Activated T-helper 1 cell treated with anti-CD3 and anti-CD28 coated beads, Interleukin-12 subunit alpha, Interleukin-12 subunit beta, Interleukin-2, Interleukin-4 antibody, amounts not matched to agents 30 ng/mL and 10 ng/mL and 1 ng/mL, durations not matched to agents 14 hours and 24 hours and 36 hours (primary cell): ENCODE measurements at regions not wholly inside any gene's neighbourhood (a gene's known extent, or its start where the extent isn't known, plus 50 kb on each side); places are given as distances from the start of the nearest gene placed in this dataset.

Source experiments
- DNase-seq: peaks from one replicate; pipeline ENCODE4 v3.0.0; 2021; ENCODE audit warnings: low spot score
- H3K27ac Mint-ChIP-seq: one replicate; pipeline ENCODE4 v1.8.0; 2021; ENCODE audit warnings: mild to moderate bottlenecking, mixed read lengths
- H3K27me3 Mint-ChIP-seq: one replicate; pipeline ENCODE4 v1.8.0; 2022; ENCODE audit warnings: mild to moderate bottlenecking, moderate library complexity, mixed read lengths; ENCODE audit not compliant: insufficient read depth
- H3K36me3 Mint-ChIP-seq: one replicate; pipeline ENCODE4 v1.8.0; 2021; ENCODE audit warnings: low read depth, mixed read lengths
- H3K4me1 Mint-ChIP-seq: one replicate; pipeline ENCODE4 v1.8.0; 2021; ENCODE audit warnings: low read depth, mixed read lengths
- H3K4me3 Mint-ChIP-seq: one replicate; pipeline ENCODE4 v1.8.0; 2021; ENCODE audit warnings: mild to moderate bottlenecking, moderate library complexity, mixed read lengths
- H3K9me3 Mint-ChIP-seq: one replicate; pipeline ENCODE4 v1.8.0; 2021; ENCODE audit warnings: mixed read lengths
- intact Hi-C: fragments of 100-400 bp; cut with micrococcal nuclease; formaldehyde crosslinking; loops from one replicate; pipeline ENCODE4 v1.15.1; 2024

GRCh38 chr2:75792996-75793395, 82.3 kb upstream of the GCFC2 start:
- no peak overlapping the region for H3K4me3 Mint-ChIP-seq

GRCh38 chr2:75792146-75792545, 81.4 kb upstream of the GCFC2 start:
- DNase-seq: no peak
- H3K27me3 Mint-ChIP-seq: peaks cover 4% of the 10 kb centered on the region
- H3K36me3 Mint-ChIP-seq: no peaks in the 10 kb centered on the region
- H3K4me1 Mint-ChIP-seq: no peaks in the 10 kb centered on the region
- intact Hi-C loops: no loop called here
- no peak overlapping the region for H3K27ac Mint-ChIP-seq
- H3K9me3 Mint-ChIP-seq: no peaks in the 10 kb centered on the region
- no peak overlapping the region for H3K4me3 Mint-ChIP-seq

More at GRCh38 chr2:75792996-75793395, 82.3 kb upstream of the GCFC2 start:
- peaks cover 4% of the 10 kb centered on the region for H3K27me3 Mint-ChIP-seq
- intact Hi-C loops: no loop called here
- no peaks in the 10 kb centered on the region for H3K36me3 Mint-ChIP-seq
- no peaks in the 10 kb centered on the region for H3K9me3 Mint-ChIP-seq
- H3K4me1 Mint-ChIP-seq: no peaks in the 10 kb centered on the region
- no peak for DNase-seq
- no peak overlapping the region for H3K27ac Mint-ChIP-seq

- peaks cover 4% of the 10 kb centered on the region for H3K27me3 Mint-ChIP-seq
- no peaks in the 10 kb centered on the region for H3K4me1 Mint-ChIP-seq
- intact Hi-C loops: no loop called here
- no peak overlapping the region for H3K4me3 Mint-ChIP-seq
- no peaks in the 10 kb centered on the region for H3K36me3 Mint-ChIP-seq
- H3K27ac Mint-ChIP-seq: no peak overlapping the region
- no peak for DNase-seq
- H3K9me3 Mint-ChIP-seq: no peaks in the 10 kb centered on the region
Measured at GRCh38 chr2:75790814-75791467, 80.2 kb upstream of the GCFC2 start.

- H3K27me3 Mint-ChIP-seq: peaks cover 4% of the 10 kb centered on the region
- H3K9me3 Mint-ChIP-seq: no peaks in the 10 kb centered on the region
- no peak overlapping the region for H3K27ac Mint-ChIP-seq
- intact Hi-C loops: no loop called here
- H3K4me3 Mint-ChIP-seq: no peak overlapping the region
- no peak for DNase-seq
- no peaks in the 10 kb centered on the region for H3K36me3 Mint-ChIP-seq
- no peaks in the 10 kb centered on the region for H3K4me1 Mint-ChIP-seq
Measured at GRCh38 chr2:75790121-75790813, 79.6 kb upstream of the GCFC2 start.

- Mint-ChIP-seq H3K27ac (no peak overlapping the region), H3K27me3 (peaks cover 4% of the 10 kb centered on the region), H3K4me1 (no peaks in the 10 kb centered on the region), H3K4me3 (no peak overlapping the region), H3K36me3 (no peaks in the 10 kb centered on the region), H3K9me3 (no peaks in the 10 kb centered on the region)
- DNase-seq: no peak
- intact Hi-C loops: no loop called here
Measured at GRCh38 chr2:75788902-75789301, 78.2 kb upstream of the GCFC2 start.

GRCh38 chr2:75788154-75788553, 77.4 kb upstream of the GCFC2 start:
- no peaks in the 10 kb centered on the region for H3K9me3 Mint-ChIP-seq
- no peaks in the 10 kb centered on the region for H3K36me3 Mint-ChIP-seq
- DNase-seq: no peak
- intact Hi-C loops: no loop called here
- H3K27me3 Mint-ChIP-seq: peaks cover 4% of the 10 kb centered on the region
- H3K4me1 Mint-ChIP-seq: no peaks in the 10 kb centered on the region
- no peak overlapping the region for H3K27ac Mint-ChIP-seq
- no peak overlapping the region for H3K4me3 Mint-ChIP-seq

GRCh38 chr2:75787532-75788132, 76.9 kb upstream of the GCFC2 start:
- DNase-seq: no peak
- intact Hi-C loops: no loop called here
- no peaks in the 10 kb centered on the region for H3K4me1 Mint-ChIP-seq
- H3K9me3 Mint-ChIP-seq: no peaks in the 10 kb centered on the region
- H3K27me3 Mint-ChIP-seq: peaks cover 4% of the 10 kb centered on the region
- H3K36me3 Mint-ChIP-seq: no peaks in the 10 kb centered on the region
- H3K4me3 Mint-ChIP-seq: no peak overlapping the region
- H3K27ac Mint-ChIP-seq: no peak overlapping the region

GRCh38 chr2:75775311-75775823, 64.7 kb upstream of the GCFC2 start:
- H3K36me3 Mint-ChIP-seq: no peaks in the 10 kb centered on the region
- intact Hi-C loops: no loop called here
- H3K27ac Mint-ChIP-seq: no peak overlapping the region
- H3K4me1 Mint-ChIP-seq: no peaks in the 10 kb centered on the region
- no peaks in the 10 kb centered on the region for H3K27me3 Mint-ChIP-seq
- DNase-seq: no peak
- no peaks in the 10 kb centered on the region for H3K9me3 Mint-ChIP-seq
- H3K4me3 Mint-ChIP-seq: no peak overlapping the region

- intact Hi-C loops: no loop called here
- DNase-seq: no peak
- Mint-ChIP-seq H3K36me3 (no peaks in the 10 kb centered on the region), H3K9me3 (no peaks in the 10 kb centered on the region), H3K4me3 (no peak overlapping the region), H3K4me1 (no peaks in the 10 kb centered on the region), H3K27me3 (no peaks in the 10 kb centered on the region), H3K27ac (no peak overlapping the region)
Measured at GRCh38 chr2:75772908-75773630, 62.4 kb upstream of the GCFC2 start.

GRCh38 chr2:75765798-75766197, 55.1 kb upstream of the GCFC2 start:
- Mint-ChIP-seq H3K4me3 (no peak overlapping the region), H3K9me3 (no peaks in the 10 kb centered on the region)
- intact Hi-C loops: no loop called here

GRCh38 chr2:75764611-75765010, 53.9 kb upstream of the GCFC2 start:
- Mint-ChIP-seq H3K27ac (no peak overlapping the region), H3K9me3 (no peaks in the 10 kb centered on the region), H3K4me1 (no peaks in the 10 kb centered on the region), H3K36me3 (no peaks in the 10 kb centered on the region), H3K4me3 (no peak overlapping the region), H3K27me3 (no peaks in the 10 kb centered on the region)
- intact Hi-C loops: no loop called here
- no peak for DNase-seq

More at GRCh38 chr2:75765798-75766197, 55.1 kb upstream of the GCFC2 start:
- Mint-ChIP-seq H3K4me1 (no peaks in the 10 kb centered on the region), H3K36me3 (no peaks in the 10 kb centered on the region), H3K27me3 (no peaks in the 10 kb centered on the region), H3K27ac (no peak overlapping the region)
- DNase-seq: no peak
